CD4-positive, alpha-beta T cell (primary cell): ENCODE measurements at regions not wholly inside any gene's neighbourhood (a gene's known extent, or its start where the extent isn't known, plus 50 kb on each side); places are given as distances from the start of the nearest gene placed in this dataset.

Experiments used
- ATAC-seq: fragments of 200-7000 bp; cut with Tn5 transposase; one replicate; pipeline ENCODE4 v1.10.0; 2022; ENCODE audit warnings: mild to moderate bottlenecking; ENCODE audit not compliant: poor library complexity
- CTCF ChIA-PET: fragments of 350-600 bp; sonication (Branson Sonifier 250); formaldehyde crosslinking; loops from one replicate; lab custom pipeline; 2021; ENCODE audit warnings: antibody characterized with exemption, inconsistent platforms; lab: Charles Lee
- POLR2A ChIA-PET: fragments of 350-600 bp; sonication (Branson Sonifier 250); formaldehyde crosslinking; loops from one replicate; lab custom pipeline; 2021; ENCODE audit warnings: antibody characterized with exemption, inconsistent platforms; lab: Charles Lee
- DNase-seq, 14 experiments: peaks; one replicate each; pipeline ENCODE4 v3.0.0-alpha.2; 2013 to 2020; ENCODE audit warnings: mixed read lengths in 2 of 14
- H3K27ac ChIP-seq, 2 donors: one replicate each; pipeline versions ENCODE4 v1.5.1 to v1.7.0; 2013; ENCODE audit warnings: low read length in 2 of 2, low read depth in 1 of 2, mild to moderate bottlenecking in 1 of 2
- H3K27me3 ChIP-seq, 2 experiments: 1 replicate in 1 of 2; 2 replicates in 1 of 2; pipeline versions ENCODE4 v1.6.1 to v1.7.0; 2013; ENCODE audit warnings: low read length in 2 of 2, control low read depth in 1 of 2, mild to moderate bottlenecking in 1 of 2, moderate library complexity in 1 of 2; ENCODE audit not compliant: insufficient read depth in 2 of 2, control insufficient read depth in 1 of 2
- H3K36me3 ChIP-seq: one replicate; pipeline ENCODE4 v1.6.1; 2013; ENCODE audit warnings: low read length, control low read depth; ENCODE audit not compliant: insufficient read depth
- H3K4me1 ChIP-seq: one replicate; pipeline ENCODE4 v1.6.1; 2013; ENCODE audit warnings: low read length, control low read depth; ENCODE audit not compliant: insufficient read depth
- H3K4me3 ChIP-seq: one replicate; pipeline ENCODE4 v1.5.1; 2013; ENCODE audit warnings: mild to moderate bottlenecking, low read length, moderate library complexity
- H3K9me3 ChIP-seq, 2 experiments: 1 replicate in 1 of 2; 2 replicates in 1 of 2; pipeline versions ENCODE4 v1.6.1 to v1.7.0; 2013; ENCODE audit warnings: low read length in 2 of 2, mild to moderate bottlenecking in 2 of 2, control low read depth in 1 of 2, moderate library complexity in 1 of 2; ENCODE audit not compliant: control insufficient read depth in 1 of 2, insufficient read depth in 1 of 2
- H3K27ac Mint-ChIP-seq: one replicate; pipeline ENCODE4 v1.8.0; 2020; ENCODE audit warnings: mixed read lengths
- H3K27me3 Mint-ChIP-seq: one replicate; pipeline ENCODE4 v1.8.0; 2021; ENCODE audit warnings: mixed read lengths
- H3K36me3 Mint-ChIP-seq: one replicate; pipeline ENCODE4 v1.8.0; 2021; ENCODE audit warnings: low read depth, mixed read lengths
- H3K4me1 Mint-ChIP-seq: one replicate; pipeline ENCODE4 v1.8.0; 2021; ENCODE audit warnings: low read depth, mixed read lengths
- H3K4me3 Mint-ChIP-seq: one replicate; pipeline ENCODE4 v1.8.0; 2020; ENCODE audit warnings: mild to moderate bottlenecking, mixed read lengths
- H3K9me3 Mint-ChIP-seq: one replicate; pipeline ENCODE4 v1.8.0; 2020; ENCODE audit warnings: mixed read lengths
- intact Hi-C, 2 experiments: fragments of 100-400 bp; cut with DNase I in 1 of 2; cut with micrococcal nuclease in 1 of 2; formaldehyde crosslinking; loops; one replicate each; pipeline versions ENCODE4 v1.15.1 to v1.9.0; 2023 to 2025; cut with DNase I, micrococcal nuclease
- TF ChIP-seq, protein P1 (sequence below): fragments of 200-600 bp; IDR thresholded peaks from one replicate; pipeline ENCODE4 v1.8.0; 2022; ENCODE audit warnings: antibody characterized with exemption, mild to moderate bottlenecking

DNA sequence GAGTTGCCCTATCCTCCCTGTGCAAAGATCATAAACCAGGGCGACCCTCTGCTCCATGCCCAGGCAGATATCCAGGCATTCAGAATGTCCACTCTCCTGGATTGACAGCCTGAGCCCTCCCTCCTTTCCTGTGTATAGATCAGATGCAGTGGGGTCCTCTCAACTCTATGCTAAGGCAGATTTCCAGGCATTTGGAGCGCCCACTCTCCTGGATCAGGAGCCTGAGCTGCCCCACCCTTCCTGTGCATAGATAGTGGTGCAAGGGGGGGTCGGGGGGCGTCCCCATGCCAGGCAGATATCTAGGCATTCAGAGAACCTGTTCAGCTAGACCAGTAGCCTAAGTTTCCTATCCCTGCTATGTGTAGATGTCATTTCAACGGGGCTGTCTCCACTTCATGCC lies 941.1 kb downstream of the PCDH19 start:
- Histone ChIP-seq H3K4me3 (no peak overlapping the region), H3K9me3 (peaks cover 0 to 8% of the 10 kb centered on the region in 2 experiments), H3K27ac (no peak overlapping the region), H3K27me3 (no peaks in the 10 kb centered on the region), H3K36me3 (no peaks in the 10 kb centered on the region), H3K4me1 (no peaks in the 10 kb centered on the region)
- ChIA-PET POLR2A (no interaction called here), CTCF (no interaction called here)
- Mint-ChIP-seq H3K4me1 (no peaks in the 10 kb centered on the region), H3K36me3 (no peaks in the 10 kb centered on the region), H3K9me3 (peaks cover 2% of the 10 kb centered on the region), H3K27me3 (no peaks in the 10 kb centered on the region), H3K27ac (no peak overlapping the region), H3K4me3 (no peak overlapping the region)
- intact Hi-C loops = no loop called here
- no peak for ATAC-seq
- DNase-seq = no peak
- TF ChIP-seq, protein P1, sequence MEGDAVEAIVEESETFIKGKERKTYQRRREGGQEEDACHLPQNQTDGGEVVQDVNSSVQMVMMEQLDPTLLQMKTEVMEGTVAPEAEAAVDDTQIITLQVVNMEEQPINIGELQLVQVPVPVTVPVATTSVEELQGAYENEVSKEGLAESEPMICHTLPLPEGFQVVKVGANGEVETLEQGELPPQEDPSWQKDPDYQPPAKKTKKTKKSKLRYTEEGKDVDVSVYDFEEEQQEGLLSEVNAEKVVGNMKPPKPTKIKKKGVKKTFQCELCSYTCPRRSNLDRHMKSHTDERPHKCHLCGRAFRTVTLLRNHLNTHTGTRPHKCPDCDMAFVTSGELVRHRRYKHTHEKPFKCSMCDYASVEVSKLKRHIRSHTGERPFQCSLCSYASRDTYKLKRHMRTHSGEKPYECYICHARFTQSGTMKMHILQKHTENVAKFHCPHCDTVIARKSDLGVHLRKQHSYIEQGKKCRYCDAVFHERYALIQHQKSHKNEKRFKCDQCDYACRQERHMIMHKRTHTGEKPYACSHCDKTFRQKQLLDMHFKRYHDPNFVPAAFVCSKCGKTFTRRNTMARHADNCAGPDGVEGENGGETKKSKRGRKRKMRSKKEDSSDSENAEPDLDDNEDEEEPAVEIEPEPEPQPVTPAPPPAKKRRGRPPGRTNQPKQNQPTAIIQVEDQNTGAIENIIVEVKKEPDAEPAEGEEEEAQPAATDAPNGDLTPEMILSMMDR = no peak

DNA sequence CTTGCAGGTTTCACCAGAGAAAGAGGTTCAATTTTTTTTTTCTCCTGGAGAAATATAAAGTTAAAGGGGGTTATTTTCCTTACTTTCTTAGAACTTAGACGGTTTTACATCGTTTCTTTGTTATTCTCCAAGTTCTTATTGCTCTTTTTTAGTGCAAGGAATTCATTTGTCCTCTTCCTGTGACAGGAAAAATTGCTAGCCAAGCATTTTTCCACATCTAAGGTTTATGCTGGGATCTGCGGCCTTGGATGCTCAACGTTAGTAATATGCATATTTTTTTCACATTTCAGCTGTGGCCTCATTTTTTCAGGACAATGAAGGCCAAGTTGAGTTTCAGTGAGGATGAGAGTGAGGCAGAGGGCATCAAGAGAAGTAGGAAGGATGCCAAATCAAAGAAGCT lies 948.9 kb downstream of the PCDH19 start:
- Mint-ChIP-seq H3K9me3 (no peaks in the 10 kb centered on the region), H3K27ac (no peak overlapping the region), H3K36me3 (no peaks in the 10 kb centered on the region), H3K4me3 (no peak overlapping the region), H3K27me3 (no peaks in the 10 kb centered on the region), H3K4me1 (no peaks in the 10 kb centered on the region)
- H3K4me3 ChIP-seq = no peak overlapping the region
- no peaks in the 10 kb centered on the region for H3K36me3 ChIP-seq
- TF ChIP-seq, protein P1 = no peak
- POLR2A ChIA-PET = no interaction called here
- H3K4me1 ChIP-seq = no peaks in the 10 kb centered on the region
- H3K27me3 ChIP-seq = no peaks in the 10 kb centered on the region
- no peaks in the 10 kb centered on the region for H3K9me3 ChIP-seq
- DNase-seq (no peak), ATAC-seq (no peak)
- H3K27ac ChIP-seq = no peak overlapping the region
- CTCF ChIA-PET = no interaction called here
- intact Hi-C loops = no loop called here

DNA sequence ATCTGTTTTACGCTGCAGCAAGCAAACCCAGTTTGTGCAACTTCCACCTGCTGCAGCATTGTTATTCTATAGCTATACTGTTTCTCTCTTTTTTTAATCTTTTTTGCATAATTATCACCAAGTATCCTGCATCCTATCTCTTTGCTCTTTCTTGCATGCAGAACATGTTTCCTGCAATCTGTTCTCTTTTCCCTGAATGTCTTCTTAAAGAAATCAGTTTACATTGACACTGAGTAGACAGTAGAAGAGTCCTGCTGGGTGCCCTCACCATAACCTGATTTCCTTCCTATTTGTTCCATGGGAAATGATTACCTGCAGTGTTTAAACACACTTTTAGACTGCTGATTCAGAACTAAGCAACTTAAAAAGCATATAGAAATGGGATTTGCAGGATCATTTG lies 964.7 kb downstream of the PCDH19 start:
- Mint-ChIP-seq H3K4me3 (no peak overlapping the region), H3K36me3 (no peaks in the 10 kb centered on the region), H3K27ac (no peak overlapping the region), H3K4me1 (no peaks in the 10 kb centered on the region), H3K27me3 (no peaks in the 10 kb centered on the region), H3K9me3 (no peaks in the 10 kb centered on the region)
- Histone ChIP-seq H3K27ac (no peak overlapping the region), H3K36me3 (no peaks in the 10 kb centered on the region), H3K4me1 (no peaks in the 10 kb centered on the region), H3K9me3 (no peaks in the 10 kb centered on the region), H3K4me3 (no peak overlapping the region), H3K27me3 (no peaks in the 10 kb centered on the region)
- ChIA-PET CTCF (no interaction called here), POLR2A (no interaction called here)
- DNase-seq (no peak), ATAC-seq (no peak)
- intact Hi-C loops = no loop called here
- TF ChIP-seq, protein P1 = no peak
